ENCODE measurements at regions not wholly inside any gene's neighbourhood (a gene's known extent, or its start where the extent isn't known, plus 50 kb on each side); places are given as distances from the start of the nearest gene placed in this dataset.
"Not testable (repeated sequence)": the region's sequence is repeated elsewhere in the genome, so short reads cannot be mapped to it uniquely, and the experiment has no call there.

DNA sequence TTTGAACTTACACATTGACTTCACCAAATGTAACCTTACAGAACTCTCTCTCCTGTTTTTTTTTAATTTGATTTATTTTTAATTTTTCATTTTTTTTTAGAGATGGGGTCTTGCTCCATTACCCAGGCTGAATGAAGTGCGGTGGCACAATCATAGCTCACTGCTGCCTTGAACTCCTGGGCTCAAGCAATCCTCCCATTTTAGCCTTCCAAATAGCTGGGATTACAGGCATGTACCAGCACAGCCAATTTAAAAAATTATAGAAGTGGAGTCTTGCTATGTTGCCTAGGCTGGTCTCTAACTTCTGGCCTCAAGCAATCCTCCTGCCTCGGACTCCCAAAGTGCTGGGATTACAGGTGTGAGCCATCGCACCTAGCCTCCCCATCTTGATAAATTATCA, 2889.7 kb upstream of the OR11H1 start:
- TF ChIP-seq EZH2 (IDR thresholded peaks at IDR 0.05; ENCODE audit: low read length, unreplicated experiment); CTCF (conservative IDR thresholded peaks at IDR 0.05; ENCODE audit: low read depth, low read length); EZH2phosphoT487 (IDR thresholded peaks at IDR 0.05; ENCODE audit: borderline replicate concordance, low read length): not testable (repeated sequence)

Data from PC-3 (cell line).